ENCODE measurements at regions not wholly inside any gene's neighbourhood (a gene's known extent, or its start where the extent isn't known, plus 50 kb on each side); places are given as distances from the start of the nearest gene placed in this dataset.

GRCh38 chr5:98402130-98402529 is 371.3 kb upstream of the RGMB start (continued):
- TF ChIP-seq CREB1 (IDR thresholded peaks at IDR 0.05) (no peak), KDM1A (IDR thresholded peaks at IDR 0.05; ENCODE audit: borderline replicate concordance, low read length) (no peak), CEBPB (IDR thresholded peaks at IDR 0.05; ENCODE audit: low read depth, low read length) (no peak), PHF8 (conservative IDR thresholded peaks at IDR 0.05; ENCODE audit: low read depth, low read length) (no peak), SIRT6 (IDR thresholded peaks at IDR 0.05; ENCODE audit: low read length) (no peak)

Measured in H1 (cell line).